KMS-11 (cell line): ENCODE measurements at regions not wholly inside any gene's neighbourhood (a gene's known extent, or its start where the extent isn't known, plus 50 kb on each side); places are given as distances from the start of the nearest gene placed in this dataset.

Source experiments
- H2AFZ ChIP-seq: fragments of 200-600 bp; sonication (generic); 2 replicates; pipeline ENCODE4 v1.6.1; 2016; ENCODE audit warnings: antibody characterized with exemption, mixed run types, low read depth
- H3K27ac ChIP-seq: fragments of 200-600 bp; sonication (generic); 2 replicates; pipeline ENCODE4 v1.6.1; 2016; ENCODE audit warnings: mild to moderate bottlenecking, mixed run types
- H3K27me3 ChIP-seq: fragments of 200-600 bp; sonication (generic); 2 replicates; pipeline ENCODE4 v1.6.1; 2017; ENCODE audit warnings: mild to moderate bottlenecking, low read depth, mixed run types, moderate library complexity; ENCODE audit not compliant: insufficient read depth
- H3K36me3 ChIP-seq: fragments of 200-600 bp; sonication (generic); 2 replicates; pipeline ENCODE4 v1.6.1; 2017; ENCODE audit warnings: mild to moderate bottlenecking, mixed run types; ENCODE audit not compliant: insufficient read depth
- H3K4me1 ChIP-seq: fragments of 200-600 bp; sonication (generic); 2 replicates; pipeline ENCODE4 v1.6.1; 2016; ENCODE audit warnings: mild to moderate bottlenecking, low read depth, mixed run types; ENCODE audit not compliant: poor library complexity, severe bottlenecking
- H3K4me2 ChIP-seq: fragments of 200-600 bp; sonication (generic); 2 replicates; pipeline ENCODE4 v1.7.0; 2016; ENCODE audit warnings: mild to moderate bottlenecking, mixed run types
- H3K4me3 ChIP-seq: fragments of 200-600 bp; sonication (generic); IDR thresholded peaks from 2 replicates; pipeline ENCODE4 v1.6.1; 2017; ENCODE audit warnings: low read depth, low read length, mixed read lengths; ENCODE audit not compliant: insufficient read depth
- H3K79me2 ChIP-seq: fragments of 200-600 bp; sonication (generic); 2 replicates; pipeline ENCODE4 v1.6.1; 2016; ENCODE audit warnings: low read depth, mixed run types; ENCODE audit not compliant: insufficient read depth
- H3K9ac ChIP-seq: fragments of 200-600 bp; sonication (generic); 2 replicates; pipeline ENCODE4 v1.6.1; 2016; ENCODE audit warnings: mild to moderate bottlenecking, mixed run types
- H4K20me1 ChIP-seq: fragments of 200-600 bp; sonication (generic); 2 replicates; pipeline ENCODE4 v1.6.1; 2016; ENCODE audit warnings: mild to moderate bottlenecking, mixed run types; ENCODE audit not compliant: insufficient read depth
- TF ChIP-seq, protein P1 (sequence below): fragments of 200-600 bp; sonication (generic); conservative IDR thresholded peaks from 2 replicates; pipeline ENCODE4 v1.6.1; 2017; ENCODE audit warnings: low read depth, mild to moderate bottlenecking, antibody characterized with exemption, low read length, moderate library complexity, mixed read lengths

- H3K9ac ChIP-seq: no peak overlapping the region
- no peaks in the 10 kb centered on the region for H4K20me1 ChIP-seq
- no peak overlapping the region for H3K27ac ChIP-seq
- no peak overlapping the region for H2AFZ ChIP-seq
- H3K4me1 ChIP-seq: no peaks in the 10 kb centered on the region
- H3K79me2 ChIP-seq: no peaks in the 10 kb centered on the region
- H3K36me3 ChIP-seq: no peaks in the 10 kb centered on the region
- no peaks in the 10 kb centered on the region for H3K27me3 ChIP-seq
- no peak overlapping the region for H3K4me2 ChIP-seq
- TF ChIP-seq, protein P1, sequence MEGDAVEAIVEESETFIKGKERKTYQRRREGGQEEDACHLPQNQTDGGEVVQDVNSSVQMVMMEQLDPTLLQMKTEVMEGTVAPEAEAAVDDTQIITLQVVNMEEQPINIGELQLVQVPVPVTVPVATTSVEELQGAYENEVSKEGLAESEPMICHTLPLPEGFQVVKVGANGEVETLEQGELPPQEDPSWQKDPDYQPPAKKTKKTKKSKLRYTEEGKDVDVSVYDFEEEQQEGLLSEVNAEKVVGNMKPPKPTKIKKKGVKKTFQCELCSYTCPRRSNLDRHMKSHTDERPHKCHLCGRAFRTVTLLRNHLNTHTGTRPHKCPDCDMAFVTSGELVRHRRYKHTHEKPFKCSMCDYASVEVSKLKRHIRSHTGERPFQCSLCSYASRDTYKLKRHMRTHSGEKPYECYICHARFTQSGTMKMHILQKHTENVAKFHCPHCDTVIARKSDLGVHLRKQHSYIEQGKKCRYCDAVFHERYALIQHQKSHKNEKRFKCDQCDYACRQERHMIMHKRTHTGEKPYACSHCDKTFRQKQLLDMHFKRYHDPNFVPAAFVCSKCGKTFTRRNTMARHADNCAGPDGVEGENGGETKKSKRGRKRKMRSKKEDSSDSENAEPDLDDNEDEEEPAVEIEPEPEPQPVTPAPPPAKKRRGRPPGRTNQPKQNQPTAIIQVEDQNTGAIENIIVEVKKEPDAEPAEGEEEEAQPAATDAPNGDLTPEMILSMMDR: no peak
- H3K4me3 ChIP-seq: no peak overlapping the region
Observed at GRCh38 chr5:163759000-163759704, 253.7 kb downstream of the MAT2B start.

DNA sequence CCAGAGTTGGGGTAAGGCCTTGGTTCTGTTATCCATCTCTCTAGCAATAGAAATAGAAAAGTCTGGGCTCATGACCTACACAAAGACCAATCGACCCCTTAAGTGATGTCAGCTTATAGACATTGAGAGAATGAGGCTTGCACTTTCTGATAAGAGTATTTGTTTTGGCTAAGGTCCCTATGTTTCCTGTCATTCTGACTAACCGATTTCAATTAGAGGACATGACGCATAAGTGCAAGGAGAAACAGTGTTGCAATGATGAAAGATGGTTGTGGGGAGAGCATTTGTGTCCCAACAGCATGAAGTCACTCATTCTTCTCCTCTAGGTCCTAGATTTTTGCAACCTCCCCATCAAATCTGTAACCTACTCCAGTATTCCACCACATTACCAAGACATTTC, 255.1 kb downstream of the MAT2B start:
- Histone ChIP-seq H4K20me1 (no peaks in the 10 kb centered on the region), H2AFZ (no peak overlapping the region), H3K27me3 (no peaks in the 10 kb centered on the region), H3K4me1 (no peaks in the 10 kb centered on the region), H3K36me3 (no peaks in the 10 kb centered on the region), H3K4me2 (no peak overlapping the region), H3K9ac (no peak overlapping the region), H3K4me3 (no peak overlapping the region), H3K79me2 (no peaks in the 10 kb centered on the region), H3K27ac (no peak overlapping the region)
- TF ChIP-seq, protein P1: no peak

DNA sequence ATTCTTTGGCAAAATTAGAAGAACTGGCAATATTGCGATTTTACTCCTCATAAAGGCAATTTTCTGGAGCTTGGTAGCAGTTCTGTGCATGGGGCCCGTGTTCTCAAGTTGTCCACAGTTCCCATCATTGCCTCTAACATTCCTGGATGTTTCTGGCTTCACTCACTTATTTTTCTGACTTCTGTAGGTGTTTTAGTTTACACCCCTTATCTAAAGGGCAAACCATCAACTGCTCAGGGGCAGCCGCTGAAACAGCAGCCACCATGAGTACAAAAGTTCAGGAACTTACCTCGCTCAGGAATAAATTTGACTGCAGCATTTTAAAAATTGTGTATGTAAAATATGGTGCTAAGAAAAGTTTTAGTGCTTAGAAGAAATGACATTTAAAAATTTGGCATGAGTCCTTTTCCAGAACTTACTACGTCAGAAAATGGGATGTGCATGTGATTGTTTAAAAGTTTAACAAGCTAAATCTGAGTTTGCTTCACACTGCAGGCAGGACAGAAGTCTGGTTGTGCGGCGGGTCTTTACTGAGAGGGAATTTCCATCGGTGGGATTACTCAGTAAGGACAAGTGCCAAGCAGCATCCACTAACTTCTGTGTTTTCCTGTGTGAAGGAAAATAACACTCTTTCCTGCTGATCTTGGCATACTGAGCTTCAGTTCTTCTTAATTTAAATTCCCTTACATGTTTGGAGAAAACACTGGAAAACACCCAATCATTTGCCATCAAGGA, 261.7 kb downstream of the MAT2B start:
- no peaks in the 10 kb centered on the region for H4K20me1 ChIP-seq
- no peaks in the 10 kb centered on the region for H3K79me2 ChIP-seq
- H2AFZ ChIP-seq: no peak overlapping the region
- H3K4me1 ChIP-seq: no peaks in the 10 kb centered on the region
- H3K9ac ChIP-seq: no peak overlapping the region
- no peaks in the 10 kb centered on the region for H3K27me3 ChIP-seq
- H3K4me3 ChIP-seq: no peak overlapping the region
- no peak overlapping the region for H3K4me2 ChIP-seq
- TF ChIP-seq, protein P1: no peak
- H3K27ac ChIP-seq: no peak overlapping the region
- H3K36me3 ChIP-seq: no peaks in the 10 kb centered on the region

DNA sequence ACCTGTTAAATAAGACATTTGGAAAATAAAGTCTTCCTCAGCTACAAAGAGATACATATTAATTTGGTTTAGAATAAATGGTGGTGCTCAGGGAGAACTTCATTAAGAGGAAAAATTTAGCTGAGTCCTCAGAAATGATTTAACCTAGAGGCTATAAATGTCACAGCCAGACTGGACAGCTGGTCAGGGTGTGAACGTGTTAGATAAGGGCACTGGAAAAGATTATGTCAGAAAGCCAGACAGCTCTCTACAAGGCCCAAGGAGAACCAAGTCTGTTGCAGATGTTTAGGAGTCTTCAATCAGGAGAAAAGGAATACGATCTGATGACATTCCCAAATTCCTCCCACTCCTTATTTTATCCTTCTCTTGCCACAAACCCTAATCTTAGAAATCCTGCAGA, 265.2 kb downstream of the MAT2B start:
- Histone ChIP-seq H3K4me3 (no peak overlapping the region), H3K4me1 (no peaks in the 10 kb centered on the region), H4K20me1 (no peaks in the 10 kb centered on the region), H3K79me2 (no peaks in the 10 kb centered on the region), H3K27me3 (no peaks in the 10 kb centered on the region), H3K36me3 (no peaks in the 10 kb centered on the region), H3K4me2 (no peak overlapping the region), H3K27ac (no peak overlapping the region), H2AFZ (no peak overlapping the region), H3K9ac (no peak overlapping the region)
- TF ChIP-seq, protein P1: no peak
